ES-I3 (cell line): ENCODE measurements at regions not wholly inside any gene's neighbourhood (a gene's known extent, or its start where the extent isn't known, plus 50 kb on each side); places are given as distances from the start of the nearest gene placed in this dataset.

Experiments used
- H3K36me3 ChIP-seq: 2 replicates; pipeline ENCODE4 v1.6.1; 2013; ENCODE audit warnings: mild to moderate bottlenecking, low read length, control low read depth, moderate library complexity; ENCODE audit not compliant: insufficient read depth
- H3K4me1 ChIP-seq: 2 replicates; pipeline ENCODE4 v1.6.1; 2013; ENCODE audit warnings: mild to moderate bottlenecking, control low read depth, low read length; ENCODE audit not compliant: insufficient read depth
- H3K9ac ChIP-seq: 2 replicates; pipeline ENCODE4 v1.6.1; 2013; ENCODE audit warnings: low read depth, mild to moderate bottlenecking, low read length, moderate library complexity
- H3K9me3 ChIP-seq: 2 replicates; pipeline ENCODE4 v1.6.1; 2013; ENCODE audit warnings: mild to moderate bottlenecking, low read length, moderate library complexity; ENCODE audit not compliant: control insufficient read depth, insufficient read depth

DNA sequence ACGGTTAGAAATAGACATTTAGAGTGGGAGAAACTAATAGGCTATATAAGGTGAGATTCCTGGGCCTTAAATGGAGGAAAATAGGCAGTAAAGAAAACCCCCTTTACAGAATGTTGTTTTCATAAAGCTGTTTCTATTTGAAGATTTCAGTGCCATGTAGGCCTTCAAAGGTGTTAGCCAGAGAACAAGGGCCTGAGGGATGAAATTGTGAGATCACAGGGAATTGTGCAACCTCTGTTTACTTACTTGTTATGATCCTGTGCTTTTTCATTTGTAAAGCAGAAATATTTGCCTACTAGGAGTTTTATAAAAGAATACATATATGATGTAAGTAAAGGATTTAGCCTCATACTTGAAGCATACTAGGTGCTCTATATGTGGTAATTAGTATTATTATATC, 272.9 kb upstream of the ARX start:
- Histone ChIP-seq H3K9me3 (no peaks in the 10 kb centered on the region), H3K36me3 (no peaks in the 10 kb centered on the region), H3K9ac (no peak overlapping the region), H3K4me1 (no peaks in the 10 kb centered on the region)

GRCh38 chrX:25287521-25287920, 271.8 kb upstream of the ARX start:
- Histone ChIP-seq H3K9me3 (no peaks in the 10 kb centered on the region), H3K4me1 (no peaks in the 10 kb centered on the region), H3K9ac (no peak overlapping the region), H3K36me3 (no peaks in the 10 kb centered on the region)

DNA sequence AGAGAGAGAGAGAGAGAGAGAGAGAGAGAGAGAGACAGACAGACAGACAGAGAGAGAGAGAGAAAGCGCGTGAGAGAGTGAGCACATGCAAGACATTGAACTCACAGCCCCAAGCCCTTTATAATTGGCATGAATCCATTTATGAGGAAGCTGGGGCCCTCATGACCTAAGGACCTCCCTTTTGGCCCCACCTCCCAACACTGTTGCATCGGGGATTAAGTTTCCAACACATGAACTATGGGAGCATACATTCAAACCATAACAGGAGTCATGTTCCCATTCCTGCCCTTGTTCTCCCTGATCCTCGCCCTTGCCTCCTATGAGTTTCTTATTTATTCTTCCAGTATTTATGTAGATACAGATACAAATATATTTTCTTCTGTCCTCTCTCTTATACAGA, 269.8 kb upstream of the ARX start:
- H3K4me1 ChIP-seq: no peaks in the 10 kb centered on the region

DNA sequence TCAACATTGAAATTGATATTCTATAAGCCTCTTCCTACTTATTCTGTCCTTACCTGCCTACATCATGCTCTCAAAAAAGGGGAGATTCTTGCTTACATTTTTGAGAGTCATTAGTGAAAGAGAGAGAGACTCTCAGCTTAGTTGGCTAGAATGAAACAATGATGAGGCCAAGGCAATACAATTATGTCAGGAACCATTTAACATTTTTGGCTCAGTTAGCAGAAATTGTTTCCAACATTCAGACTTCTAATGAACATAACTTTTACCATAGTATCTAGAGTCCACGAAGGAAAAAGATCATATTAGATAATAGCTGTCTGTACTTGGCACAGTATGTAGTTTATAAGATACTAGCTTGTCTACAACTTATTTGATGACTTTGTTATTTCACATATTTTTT, 263.7 kb upstream of the ARX start:
- no peaks in the 10 kb centered on the region for H3K4me1 ChIP-seq
- H3K9me3 ChIP-seq: no peaks in the 10 kb centered on the region
- H3K9ac ChIP-seq: no peak overlapping the region
- H3K36me3 ChIP-seq: no peaks in the 10 kb centered on the region

More for the DNA sequence above, 269.8 kb upstream of the ARX start:
- Histone ChIP-seq H3K36me3 (no peaks in the 10 kb centered on the region), H3K9ac (no peak overlapping the region), H3K9me3 (no peaks in the 10 kb centered on the region)

GRCh38 chrX:25278341-25278740, 262.6 kb upstream of the ARX start:
- Histone ChIP-seq H3K9ac (no peak overlapping the region), H3K36me3 (no peaks in the 10 kb centered on the region), H3K9me3 (no peaks in the 10 kb centered on the region), H3K4me1 (no peaks in the 10 kb centered on the region)

- no peaks in the 10 kb centered on the region for H3K36me3 ChIP-seq
- H3K9me3 ChIP-seq: no peaks in the 10 kb centered on the region
- no peaks in the 10 kb centered on the region for H3K4me1 ChIP-seq
- no peak overlapping the region for H3K9ac ChIP-seq
Measured at GRCh38 chrX:25277574-25277973, 261.8 kb upstream of the ARX start.

GRCh38 chrX:25275159-25275558, 259.4 kb upstream of the ARX start:
- no peaks in the 10 kb centered on the region for H3K4me1 ChIP-seq
- H3K36me3 ChIP-seq: no peaks in the 10 kb centered on the region
- no peak overlapping the region for H3K9ac ChIP-seq
- no peaks in the 10 kb centered on the region for H3K9me3 ChIP-seq

DNA sequence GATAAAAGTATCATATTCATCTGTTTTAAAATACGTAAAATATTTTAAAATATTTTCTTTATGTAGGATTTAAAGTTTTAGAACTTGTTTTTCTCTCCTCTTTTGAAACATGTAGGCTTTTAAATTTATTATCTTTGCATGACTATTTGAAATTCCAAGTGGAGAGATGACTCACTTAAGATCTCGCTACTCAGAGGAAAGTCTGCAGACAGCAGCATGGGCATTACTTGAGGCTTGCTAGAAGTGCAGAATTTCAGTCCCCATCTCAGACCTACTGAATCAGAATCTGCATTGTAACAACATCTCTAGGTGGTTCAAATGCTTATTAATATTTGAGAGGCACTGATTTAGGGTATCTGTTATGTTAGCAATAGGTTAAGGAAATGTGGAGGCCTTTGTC, 225.7 kb upstream of the ARX start:
- Histone ChIP-seq H3K4me1 (peaks cover 7% of the 10 kb centered on the region), H3K9ac (no peak overlapping the region), H3K36me3 (no peaks in the 10 kb centered on the region), H3K9me3 (no peaks in the 10 kb centered on the region)

GRCh38 chrX:25226151-25226550, 210.4 kb upstream of the ARX start:
- no peaks in the 10 kb centered on the region for H3K9me3 ChIP-seq
- H3K9ac ChIP-seq: no peak overlapping the region
- no peaks in the 10 kb centered on the region for H3K36me3 ChIP-seq
- H3K4me1 ChIP-seq: no peaks in the 10 kb centered on the region

DNA sequence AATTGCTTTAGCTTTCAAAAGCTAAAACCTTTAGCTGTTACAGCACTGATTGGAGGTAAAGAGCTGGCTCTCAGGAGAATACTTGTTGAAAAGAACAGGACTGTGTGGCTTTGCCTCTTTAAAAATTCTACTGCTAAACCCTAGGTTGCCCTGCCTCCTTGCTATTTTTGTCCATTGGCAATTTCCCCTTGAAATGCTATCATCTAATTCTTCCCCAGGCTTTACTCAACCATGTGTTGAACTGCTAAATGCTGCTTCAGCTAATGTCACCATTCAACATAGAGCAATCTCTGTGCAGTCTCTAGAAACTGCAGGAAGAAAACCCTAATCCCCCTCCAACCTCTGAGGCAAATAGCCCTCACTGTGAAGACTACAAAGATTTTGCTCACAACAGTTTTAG, 203.7 kb upstream of the ARX start:
- no peak overlapping the region for H3K9ac ChIP-seq
- no peaks in the 10 kb centered on the region for H3K4me1 ChIP-seq

GRCh38 chrX:25213611-25214010, 197.8 kb upstream of the ARX start:
- H3K4me1 ChIP-seq: no peaks in the 10 kb centered on the region
- no peak overlapping the region for H3K9ac ChIP-seq
- no peaks in the 10 kb centered on the region; the same call in 1 of the 2 replicates for H3K9me3 ChIP-seq
- no peaks in the 10 kb centered on the region for H3K36me3 ChIP-seq

More for the DNA sequence above, 203.7 kb upstream of the ARX start:
- Histone ChIP-seq H3K9me3 (no peaks in the 10 kb centered on the region), H3K36me3 (no peaks in the 10 kb centered on the region)

- peaks cover 4% of the 10 kb centered on the region; the same call in 1 of the 2 replicates for H3K4me1 ChIP-seq
- no peaks in the 10 kb centered on the region; the same call in 1 of the 2 replicates for H3K9me3 ChIP-seq
- H3K9ac ChIP-seq: no peak overlapping the region
- no peaks in the 10 kb centered on the region for H3K36me3 ChIP-seq
Measured at GRCh38 chrX:25207803-25208475, 192.2 kb upstream of the ARX start.

DNA sequence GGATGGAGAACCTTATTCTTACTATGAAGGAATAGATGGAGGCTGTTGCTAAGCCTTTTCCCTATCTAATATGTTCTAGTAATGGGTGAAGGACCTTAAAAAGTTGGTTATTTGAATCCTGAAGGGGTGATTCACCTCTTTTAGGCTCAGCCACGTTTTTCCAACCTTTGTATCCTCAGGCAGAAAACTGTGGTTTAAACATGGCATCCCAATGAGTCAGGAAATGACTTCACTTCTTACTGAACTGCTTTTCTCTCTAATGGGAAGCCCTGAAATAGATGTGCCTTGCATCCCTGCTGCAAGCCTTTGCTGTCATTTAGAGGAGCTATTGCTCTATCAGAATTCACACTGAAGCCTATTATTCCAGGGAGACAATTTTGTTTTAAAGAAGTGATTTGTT, 191.0 kb upstream of the ARX start:
- Histone ChIP-seq H3K4me1 (peaks cover 4% of the 10 kb centered on the region; the same call in 1 of the 2 replicates), H3K9me3 (no peaks in the 10 kb centered on the region; the same call in 1 of the 2 replicates), H3K9ac (no peak overlapping the region), H3K36me3 (no peaks in the 10 kb centered on the region)

DNA sequence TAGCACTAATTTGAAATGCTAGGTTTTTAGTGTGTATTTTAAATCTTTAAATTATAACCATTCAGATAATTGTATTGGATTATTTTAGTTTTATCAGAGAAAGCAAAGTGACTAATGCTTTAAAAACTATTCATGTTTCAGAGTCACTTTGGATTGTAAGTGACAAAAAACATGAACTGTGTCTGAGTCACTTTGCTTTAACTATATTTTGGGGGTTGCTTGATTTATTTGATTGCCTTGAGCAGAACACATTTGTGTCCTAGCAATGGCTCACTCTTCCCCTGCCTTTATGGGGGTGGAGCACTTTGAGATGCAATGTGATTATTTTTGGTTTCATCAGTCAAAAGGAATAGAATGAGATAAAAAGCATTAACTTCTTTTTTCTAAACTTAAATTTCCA, 188.4 kb upstream of the ARX start:
- Histone ChIP-seq H3K9ac (no peak overlapping the region), H3K9me3 (no peaks in the 10 kb centered on the region), H3K4me1 (peaks cover 4% of the 10 kb centered on the region; the same call in 1 of the 2 replicates), H3K36me3 (no peaks in the 10 kb centered on the region)

GRCh38 chrX:25202827-25203226, 187.1 kb upstream of the ARX start:
- peaks cover 4% of the 10 kb centered on the region; the same call in 1 of the 2 replicates for H3K4me1 ChIP-seq
- H3K9me3 ChIP-seq: no peaks in the 10 kb centered on the region
- no peak overlapping the region for H3K9ac ChIP-seq
- no peaks in the 10 kb centered on the region for H3K36me3 ChIP-seq
